ENCODE measurements at regions not wholly inside any gene's neighbourhood (a gene's known extent, or its start where the extent isn't known, plus 50 kb on each side); places are given as distances from the start of the nearest gene placed in this dataset.
"Not testable (repeated sequence)": the region's sequence is repeated elsewhere in the genome, so short reads cannot be mapped to it uniquely, and the experiment has no call there.

GRCh38 chr3:11718637-11719405, 75.1 kb upstream of the VGLL4 start:
- Histone ChIP-seq H3K27me3 (ENCODE audit: insufficient read depth, low read length) (peaks cover 15% of the 10 kb centered on the region), H3K9me3 (ENCODE audit: low read depth, low read length) (no peaks in the 10 kb centered on the region), H3K4me1 (ENCODE audit: insufficient read depth, low read length) (peaks cover 17% of the 10 kb centered on the region), H3K4me3 (ENCODE audit: low read length) (peak overlapping the region; percentile 62)

- peaks cover 15% of the 10 kb centered on the region for H3K27me3 ChIP-seq (ENCODE audit: insufficient read depth, low read length)
- H3K4me3 ChIP-seq (ENCODE audit: low read length) = peak overlapping the region; percentile 62
- peaks cover 17% of the 10 kb centered on the region for H3K4me1 ChIP-seq (ENCODE audit: insufficient read depth, low read length)
- no peaks in the 10 kb centered on the region for H3K9me3 ChIP-seq (ENCODE audit: low read depth, low read length)
Observed at GRCh38 chr3:11717768-11718636, 74.3 kb upstream of the VGLL4 start.

- Histone ChIP-seq H3K9me3 (ENCODE audit: low read depth, low read length) (no peaks in the 10 kb centered on the region), H3K27me3 (ENCODE audit: insufficient read depth, low read length) (peaks cover 15% of the 10 kb centered on the region), H3K4me1 (ENCODE audit: insufficient read depth, low read length) (peaks cover 17% of the 10 kb centered on the region), H3K4me3 (ENCODE audit: low read length) (no peak overlapping the region)
Observed at GRCh38 chr3:11717301-11717700, 73.6 kb upstream of the VGLL4 start.

- peaks cover 17% of the 10 kb centered on the region for H3K4me1 ChIP-seq (ENCODE audit: insufficient read depth, low read length)
- H3K27me3 ChIP-seq (ENCODE audit: insufficient read depth, low read length) = peaks cover 11% of the 10 kb centered on the region
- H3K4me3 ChIP-seq (ENCODE audit: low read length) = no peak overlapping the region
- H3K9me3 ChIP-seq (ENCODE audit: low read depth, low read length) = no peaks in the 10 kb centered on the region
Observed at GRCh38 chr3:11716573-11717290, 73.0 kb upstream of the VGLL4 start.

GRCh38 chr3:11713171-11713570, 69.5 kb upstream of the VGLL4 start:
- Histone ChIP-seq H3K4me3 (ENCODE audit: low read length) (no peak overlapping the region), H3K9me3 (ENCODE audit: low read depth, low read length) (no peaks in the 10 kb centered on the region), H3K27me3 (ENCODE audit: insufficient read depth, low read length) (no peaks in the 10 kb centered on the region), H3K4me1 (ENCODE audit: insufficient read depth, low read length) (peaks cover 3% of the 10 kb centered on the region)

- no peaks in the 10 kb centered on the region for H3K4me1 ChIP-seq (ENCODE audit: insufficient read depth, low read length)
- no peaks in the 10 kb centered on the region for H3K27me3 ChIP-seq (ENCODE audit: insufficient read depth, low read length)
- no peak overlapping the region for H3K4me3 ChIP-seq (ENCODE audit: low read length)
- H3K9me3 ChIP-seq (ENCODE audit: low read depth, low read length) = no peaks in the 10 kb centered on the region
Observed at GRCh38 chr3:11712646-11713045, 68.9 kb upstream of the VGLL4 start.

- no peaks in the 10 kb centered on the region for H3K9me3 ChIP-seq (ENCODE audit: low read depth, low read length)
- no peak overlapping the region for H3K4me3 ChIP-seq (ENCODE audit: low read length)
- no peaks in the 10 kb centered on the region for H3K4me1 ChIP-seq (ENCODE audit: insufficient read depth, low read length)
- no peaks in the 10 kb centered on the region for H3K27me3 ChIP-seq (ENCODE audit: insufficient read depth, low read length)
Observed at GRCh38 chr3:11711876-11712275, 68.2 kb upstream of the VGLL4 start.

GRCh38 chr3:11709782-11710181, 66.1 kb upstream of the VGLL4 start:
- H3K4me3 ChIP-seq (ENCODE audit: low read length) = no peak overlapping the region
- no peaks in the 10 kb centered on the region for H3K4me1 ChIP-seq (ENCODE audit: insufficient read depth, low read length)
- no peaks in the 10 kb centered on the region for H3K9me3 ChIP-seq (ENCODE audit: low read depth, low read length)
- no peaks in the 10 kb centered on the region for H3K27me3 ChIP-seq (ENCODE audit: insufficient read depth, low read length)

GRCh38 chr3:11707084-11707483, 63.4 kb upstream of the VGLL4 start:
- not testable (repeated sequence) for H3K27me3 ChIP-seq (ENCODE audit: insufficient read depth, low read length); H3K9me3 ChIP-seq (ENCODE audit: low read depth, low read length); H3K4me3 ChIP-seq (ENCODE audit: low read length); H3K4me1 ChIP-seq (ENCODE audit: insufficient read depth, low read length)

- Histone ChIP-seq H3K4me3 (ENCODE audit: low read length) (no peak overlapping the region), H3K9me3 (ENCODE audit: low read depth, low read length) (no peaks in the 10 kb centered on the region), H3K27me3 (ENCODE audit: insufficient read depth, low read length) (no peaks in the 10 kb centered on the region), H3K4me1 (ENCODE audit: insufficient read depth, low read length) (no peaks in the 10 kb centered on the region)
Observed at GRCh38 chr3:11706604-11707003, 62.9 kb upstream of the VGLL4 start.

- H3K4me3 ChIP-seq (ENCODE audit: low read length) = no peak overlapping the region
Observed at GRCh38 chr3:11705049-11705448, 61.3 kb upstream of the VGLL4 start.

GRCh38 chr3:11703146-11703545, 59.4 kb upstream of the VGLL4 start:
- no peaks in the 10 kb centered on the region for H3K9me3 ChIP-seq (ENCODE audit: low read depth, low read length)
- no peaks in the 10 kb centered on the region for H3K27me3 ChIP-seq (ENCODE audit: insufficient read depth, low read length)
- no peak overlapping the region for H3K4me3 ChIP-seq (ENCODE audit: low read length)
- H3K4me1 ChIP-seq (ENCODE audit: insufficient read depth, low read length) = no peaks in the 10 kb centered on the region

More at GRCh38 chr3:11705049-11705448, 61.3 kb upstream of the VGLL4 start:
- no peaks in the 10 kb centered on the region for H3K27me3 ChIP-seq (ENCODE audit: insufficient read depth, low read length)
- H3K9me3 ChIP-seq (ENCODE audit: low read depth, low read length) = no peaks in the 10 kb centered on the region
- no peaks in the 10 kb centered on the region for H3K4me1 ChIP-seq (ENCODE audit: insufficient read depth, low read length)

GRCh38 chr3:11699083-11699427, 55.3 kb upstream of the VGLL4 start:
- Histone ChIP-seq H3K9me3 (ENCODE audit: low read depth, low read length) (no peaks in the 10 kb centered on the region), H3K4me1 (ENCODE audit: insufficient read depth, low read length) (no peaks in the 10 kb centered on the region), H3K27me3 (ENCODE audit: insufficient read depth, low read length) (no peaks in the 10 kb centered on the region), H3K4me3 (ENCODE audit: low read length) (no peak overlapping the region)

GRCh38 chr3:11698326-11699082, 54.8 kb upstream of the VGLL4 start:
- no peaks in the 10 kb centered on the region for H3K27me3 ChIP-seq (ENCODE audit: insufficient read depth, low read length)
- no peak overlapping the region for H3K4me3 ChIP-seq (ENCODE audit: low read length)
- no peaks in the 10 kb centered on the region for H3K9me3 ChIP-seq (ENCODE audit: low read depth, low read length)
- no peaks in the 10 kb centered on the region for H3K4me1 ChIP-seq (ENCODE audit: insufficient read depth, low read length)
